ENCODE measurements at regions not wholly inside any gene's neighbourhood (a gene's known extent, or its start where the extent isn't known, plus 50 kb on each side); places are given as distances from the start of the nearest gene placed in this dataset.

DNA sequence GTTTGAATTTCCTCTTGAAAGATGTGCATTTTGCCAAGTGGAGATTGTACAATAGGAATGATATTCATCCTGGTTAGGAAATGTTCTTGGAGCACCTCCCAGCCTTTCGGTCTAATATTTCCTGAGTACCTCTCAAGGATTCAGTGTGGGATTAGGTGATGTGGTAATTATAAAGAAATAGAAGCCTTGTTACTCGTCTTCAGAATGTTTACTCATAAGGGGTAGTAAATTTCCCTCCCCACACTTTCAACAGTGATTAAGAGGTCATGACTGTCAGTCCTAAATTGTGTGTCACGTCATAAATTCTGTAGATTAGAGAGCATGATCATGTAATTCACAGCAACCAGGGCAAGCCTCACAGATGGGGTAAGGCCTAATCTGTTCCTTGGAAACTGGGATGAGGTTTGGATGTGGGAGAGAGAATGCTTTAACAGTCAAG is 633.1 kb upstream of the TBL1XR1 start:
- Histone ChIP-seq H4K5ac (ENCODE audit: insufficient read length, low read depth, low read length) (no peak overlapping the region), H3K9ac (replicated peaks in 1 of 4; ENCODE audit: extremely low read depth in 1 of 4, low read depth in 3 of 4, low read length in 3 of 4) (no peak overlapping the region), H2BK12ac (ENCODE audit: low read depth, low read length) (no peak overlapping the region), H3K27ac (ENCODE audit: low read depth, low read length) (no peak overlapping the region), H3K79me2 (ENCODE audit: control insufficient read depth in 1 of 2, insufficient read depth in 2 of 2, low read length in 2 of 2) (no peaks in the 10 kb centered on the region), H2AK5ac (ENCODE audit: low read depth, low read length) (no peak overlapping the region), H3K4me2 (ENCODE audit: insufficient read depth in 1 of 2, low read depth in 2 of 2, low read length in 2 of 2) (no peak overlapping the region), H3K36me3 (ENCODE audit: control insufficient read depth in 2 of 4, insufficient read depth in 4 of 4, low read length in 3 of 4) (no peaks in the 10 kb centered on the region), H3K4me3 (ENCODE audit: extremely low read depth in 1 of 4, insufficient read depth in 2 of 4, low read depth in 3 of 4, low read length in 4 of 4) (no peak overlapping the region), H2BK15ac (ENCODE audit: low read length) (no peak overlapping the region), H2BK120ac (replicated peaks; ENCODE audit: low read depth, low read length) (no peak overlapping the region), H3K14ac (ENCODE audit: insufficient read length) (no peak overlapping the region), H3K23ac (ENCODE audit: insufficient read length) (no peak overlapping the region), H3K56ac (replicated peaks; ENCODE audit: insufficient read length, low read depth, low read length) (no peak overlapping the region), H4K20me1 (replicated peaks in 1 of 2; ENCODE audit: control insufficient read depth in 1 of 2, insufficient read depth in 2 of 2, low read length in 2 of 2) (no peaks in the 10 kb centered on the region), H3K18ac (ENCODE audit: extremely low read depth, low read length) (no peak overlapping the region), H4K8ac (ENCODE audit: extremely low read depth, insufficient read depth, low read length) (no peak overlapping the region), H3K4ac (replicated peaks; ENCODE audit: insufficient read length, low read depth, low read length) (no peak overlapping the region), H2BK5ac (ENCODE audit: low read depth, low read length) (no peak overlapping the region), H3K23me2 (ENCODE audit: low read depth, low read length) (no peaks in the 10 kb centered on the region; the same call in 1 of the 2 replicates), H3K79me1 (ENCODE audit: low read depth, low read length) (no peaks in the 10 kb centered on the region), H3K27me3 (replicated peaks in 1 of 4; ENCODE audit: control insufficient read depth in 3 of 4, extremely low read depth in 1 of 4, insufficient read depth in 3 of 4, low read length in 3 of 4) (no peaks in the 10 kb centered on the region), H3K4me1 (replicated peaks in 1 of 4; ENCODE audit: control insufficient read depth in 3 of 4, insufficient read depth in 4 of 4, low read length in 3 of 4) (no peaks in the 10 kb centered on the region), H3K9me3 (ENCODE audit: insufficient read depth in 2 of 2, low read depth in 1 of 2, low read length in 1 of 2) (no peaks in the 10 kb centered on the region), H2BK20ac (ENCODE audit: low read length) (no peak overlapping the region), H2AFZ (ENCODE audit: low read length) (no peak overlapping the region; the same call in 1 of the 2 replicates), H4K91ac (replicated peaks; ENCODE audit: insufficient read length, low read length) (no peak overlapping the region)
- FAIRE-seq: no peak
- POLR2A ChIA-PET (ENCODE audit: partially characterized antibody): no interaction called here
- 97% methylated on average over 3 of the region's 3 CpGs; no CpG with 5 or more reads in 1 of the 2 experiments for WGBS, 2 experiments (ENCODE audit: extremely low coverage in 1 of 2, insufficient coverage in 1 of 2, insufficient read length in 1 of 2, insufficient replicate concordance in 2 of 2, low coverage in 1 of 2, low lambda C conversion rate in 2 of 2, missing lambda C conversion rate in 1 of 2)
- no peak for DNase-seq (ENCODE audit: low read depth in 1 of 2, low spot score in 2 of 2)
- CTCF ChIA-PET (ENCODE audit: partially characterized antibody): no interaction called here
- no peak for TF ChIP-seq FOSL1 (IDR thresholded peaks at IDR 0.05; ENCODE audit: insufficient read depth, low read depth, low read length)
